Tibial artery (tissue), 4 donors: ENCODE measurements at regions not wholly inside any gene's neighbourhood (a gene's known extent, or its start where the extent isn't known, plus 50 kb on each side); places are given as distances from the start of the nearest gene placed in this dataset.

ENCODE experiments used
- DNase-seq, 2 donors: peaks; one replicate each; pipeline ENCODE4 v3.0.0-alpha.2; 2019
- H3K27ac ChIP-seq, 2 donors: fragments of 200-600 bp; sonication (generic) in 1 of 2; 1 replicate in 1 of 2; 2 replicates in 1 of 2; pipeline ENCODE4 v1.5.1; 2018 to 2019; ENCODE audit warnings: mild to moderate bottlenecking in 1 of 2
- H3K27me3 ChIP-seq, 2 donors: fragments of 200-600 bp; sonication (generic) in 1 of 2; one replicate each; pipeline versions ENCODE4 v1.5.1 to v1.6.0; 2016 to 2019
- H3K36me3 ChIP-seq, 3 donors: fragments of 200-600 bp; sonication (generic) in 2 of 3; one replicate each; pipeline ENCODE4 v1.5.1; 2016 to 2019; ENCODE audit warnings: mild to moderate bottlenecking in 2 of 3
- H3K4me1 ChIP-seq, 4 donors: fragments of 200-600 bp; sonication (generic) in 2 of 4; 1 replicate in 3 of 4; 2 replicates in 1 of 4; pipeline ENCODE4 v1.5.1; 2016 to 2019
- H3K4me3 ChIP-seq, 2 donors: fragments of 200-600 bp; sonication (generic) in 1 of 2; 1 replicate in 1 of 2; 2 replicates in 1 of 2; pipeline ENCODE4 v1.5.1; 2018 to 2019; ENCODE audit warnings: mild to moderate bottlenecking in 2 of 2
- H3K9me3 ChIP-seq, 3 donors: fragments of 200-600 bp; sonication (generic) in 1 of 3; one replicate each; pipeline ENCODE4 v1.5.1; 2016 to 2019
- intact Hi-C: fragments of 100-400 bp; cut with DNase I; formaldehyde crosslinking; loops from one replicate; pipeline ENCODE4 v1.15.0; 2023; ENCODE audit warnings: low total_unique reads
- TF ChIP-seq, protein P1 (sequence below), 2 experiments: fragments of 200-600 bp in 1 of 2; fragments of 450-650 bp in 1 of 2; IDR thresholded peaks; one replicate each; pipeline ENCODE4 v1.5.1; 2017 to 2019; ENCODE audit warnings: antibody characterized with exemption in 2 of 2, mild to moderate bottlenecking in 1 of 2, moderate library complexity in 1 of 2

DNA sequence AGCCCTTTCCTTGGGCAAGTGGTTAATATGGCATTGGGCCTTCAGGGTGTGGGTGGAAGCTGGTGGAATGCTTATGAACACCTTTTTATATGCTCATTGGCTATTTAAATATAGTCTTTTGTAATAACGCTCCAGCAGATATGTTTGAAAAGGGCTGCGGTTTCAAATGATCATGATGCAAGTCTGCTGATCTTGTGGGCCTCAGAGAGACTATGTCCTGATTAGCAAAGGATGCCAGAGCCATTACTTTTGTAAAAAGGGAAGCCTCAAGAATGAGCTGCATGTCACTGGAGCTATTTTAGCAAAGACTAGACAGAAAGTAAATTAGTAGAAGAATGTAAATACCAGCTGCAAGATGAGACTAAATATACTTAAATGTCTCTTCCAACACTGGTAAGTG is 200.5 kb downstream of the GXYLT1 start:
- TF ChIP-seq, protein P1, sequence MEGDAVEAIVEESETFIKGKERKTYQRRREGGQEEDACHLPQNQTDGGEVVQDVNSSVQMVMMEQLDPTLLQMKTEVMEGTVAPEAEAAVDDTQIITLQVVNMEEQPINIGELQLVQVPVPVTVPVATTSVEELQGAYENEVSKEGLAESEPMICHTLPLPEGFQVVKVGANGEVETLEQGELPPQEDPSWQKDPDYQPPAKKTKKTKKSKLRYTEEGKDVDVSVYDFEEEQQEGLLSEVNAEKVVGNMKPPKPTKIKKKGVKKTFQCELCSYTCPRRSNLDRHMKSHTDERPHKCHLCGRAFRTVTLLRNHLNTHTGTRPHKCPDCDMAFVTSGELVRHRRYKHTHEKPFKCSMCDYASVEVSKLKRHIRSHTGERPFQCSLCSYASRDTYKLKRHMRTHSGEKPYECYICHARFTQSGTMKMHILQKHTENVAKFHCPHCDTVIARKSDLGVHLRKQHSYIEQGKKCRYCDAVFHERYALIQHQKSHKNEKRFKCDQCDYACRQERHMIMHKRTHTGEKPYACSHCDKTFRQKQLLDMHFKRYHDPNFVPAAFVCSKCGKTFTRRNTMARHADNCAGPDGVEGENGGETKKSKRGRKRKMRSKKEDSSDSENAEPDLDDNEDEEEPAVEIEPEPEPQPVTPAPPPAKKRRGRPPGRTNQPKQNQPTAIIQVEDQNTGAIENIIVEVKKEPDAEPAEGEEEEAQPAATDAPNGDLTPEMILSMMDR (IDR thresholded peaks at IDR 0.05) = no peak
- Histone ChIP-seq H3K4me1 (no peaks in the 10 kb centered on the region), H3K36me3 (no peaks in the 10 kb centered on the region), H3K4me3 (no peak overlapping the region), H3K27me3 (no peaks in the 10 kb centered on the region), H3K27ac (no peak overlapping the region), H3K9me3 (peaks cover 0 to 6% (median 6%) of the 10 kb centered on the region in 3 donors)
- DNase-seq = no peak
- intact Hi-C loops = no loop called here

DNA sequence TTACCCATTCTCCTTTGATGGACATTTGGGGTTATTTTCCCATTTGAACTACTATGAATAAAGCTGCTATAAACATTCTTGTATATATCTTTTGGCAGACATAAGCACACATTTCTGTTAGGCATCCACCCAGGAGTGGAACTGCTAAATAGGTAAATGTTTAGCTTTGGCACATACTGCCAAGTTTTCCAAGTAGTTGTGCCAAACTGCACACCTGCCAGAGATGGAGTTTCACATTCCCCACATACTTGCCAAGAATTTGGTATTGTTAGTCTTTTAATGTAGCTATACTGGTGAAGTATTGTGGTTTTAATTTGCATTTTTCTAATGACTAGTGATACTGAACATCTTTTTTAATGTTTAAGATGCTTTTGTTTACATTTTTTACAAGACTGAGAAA is 201.0 kb downstream of the GXYLT1 start:
- no peaks in the 10 kb centered on the region for H3K36me3 ChIP-seq
- TF ChIP-seq, protein P1 (IDR thresholded peaks at IDR 0.05) = no peak
- peaks cover 0 to 6% (median 6%) of the 10 kb centered on the region in 3 donors for H3K9me3 ChIP-seq
- no peaks in the 10 kb centered on the region for H3K27me3 ChIP-seq
- H3K4me3 ChIP-seq = no peak overlapping the region
- intact Hi-C loops = no loop called here
- DNase-seq = no peak
- no peaks in the 10 kb centered on the region for H3K4me1 ChIP-seq
- no peak overlapping the region for H3K27ac ChIP-seq

DNA sequence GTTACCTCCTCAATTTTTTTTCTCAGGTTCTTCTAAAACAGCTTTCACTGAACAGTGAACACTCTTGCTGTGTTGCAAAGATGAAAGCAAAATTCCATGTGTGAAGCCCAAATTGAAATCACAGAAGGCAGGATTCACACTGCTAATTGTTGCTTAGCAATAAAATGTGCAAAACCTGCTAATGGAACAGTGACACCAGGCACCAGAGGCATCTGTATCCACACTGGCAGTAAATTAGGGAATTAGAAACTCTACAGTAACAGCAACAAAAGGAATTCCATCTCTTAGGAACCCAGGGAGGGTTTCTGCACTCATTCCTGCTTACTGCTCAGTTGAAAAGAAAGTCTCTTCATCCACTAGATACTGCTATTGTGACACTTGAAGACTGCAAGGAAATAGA is 202.3 kb downstream of the GXYLT1 start:
- intact Hi-C loops = no loop called here
- Histone ChIP-seq H3K4me3 (no peak overlapping the region), H3K36me3 (no peaks in the 10 kb centered on the region), H3K27ac (no peak overlapping the region), H3K4me1 (no peaks in the 10 kb centered on the region), H3K9me3 (peaks cover 0 to 6% (median 6%) of the 10 kb centered on the region in 3 donors), H3K27me3 (no peaks in the 10 kb centered on the region)
- TF ChIP-seq, protein P1 (IDR thresholded peaks at IDR 0.05) = no peak
- DNase-seq = no peak

DNA sequence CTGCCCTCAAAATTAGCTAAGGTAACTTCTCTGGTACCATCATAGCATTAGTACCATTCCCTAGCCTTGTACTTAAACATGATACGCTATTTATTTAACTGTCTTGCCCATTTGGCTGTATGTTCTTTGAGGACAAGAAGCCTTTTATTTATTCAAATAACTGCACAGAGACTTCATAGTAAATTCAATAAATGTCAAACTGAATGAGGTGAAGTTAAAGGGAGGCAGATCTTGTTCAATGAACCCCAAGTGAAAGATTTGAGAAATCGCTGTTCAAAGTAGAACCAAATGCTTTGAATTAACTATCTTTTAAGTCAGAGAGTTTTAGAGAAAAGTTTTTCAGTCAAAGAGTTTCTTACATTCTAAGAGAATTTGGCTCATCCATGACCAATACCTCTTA is 203.6 kb downstream of the GXYLT1 start:
- Histone ChIP-seq H3K4me1 (no peaks in the 10 kb centered on the region), H3K9me3 (peaks cover 0 to 4% (median 2%) of the 10 kb centered on the region in 3 donors), H3K4me3 (no peak overlapping the region), H3K27me3 (no peaks in the 10 kb centered on the region), H3K36me3 (no peaks in the 10 kb centered on the region), H3K27ac (no peak overlapping the region)
- intact Hi-C loops = no loop called here
- DNase-seq = no peak
- TF ChIP-seq, protein P1 (IDR thresholded peaks at IDR 0.05) = no peak

DNA sequence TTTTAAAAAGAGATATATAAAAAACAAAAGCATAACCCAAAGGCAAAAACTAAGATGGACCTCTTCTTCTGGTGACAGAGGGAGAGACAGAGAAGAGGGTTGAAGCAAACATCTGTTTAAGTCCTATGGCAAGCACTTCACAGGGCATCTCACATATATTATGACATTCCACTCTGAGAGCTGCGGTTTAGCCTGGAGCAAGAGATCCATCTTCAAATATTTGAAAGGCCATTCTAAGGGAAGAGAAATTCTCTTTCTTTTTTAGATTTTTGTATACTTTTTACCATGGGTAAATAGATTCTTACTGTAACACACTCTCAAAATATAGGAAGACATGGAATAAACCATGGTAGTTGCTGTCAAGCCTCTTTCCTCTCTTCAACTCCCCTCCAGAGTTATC is 204.1 kb downstream of the GXYLT1 start:
- Histone ChIP-seq H3K4me1 (no peaks in the 10 kb centered on the region), H3K9me3 (no peaks in the 10 kb centered on the region), H3K4me3 (no peak overlapping the region), H3K27me3 (no peaks in the 10 kb centered on the region), H3K27ac (no peak overlapping the region), H3K36me3 (no peaks in the 10 kb centered on the region)
- DNase-seq = no peak
- intact Hi-C loops = no loop called here
- TF ChIP-seq, protein P1 (IDR thresholded peaks at IDR 0.05) = no peak

DNA sequence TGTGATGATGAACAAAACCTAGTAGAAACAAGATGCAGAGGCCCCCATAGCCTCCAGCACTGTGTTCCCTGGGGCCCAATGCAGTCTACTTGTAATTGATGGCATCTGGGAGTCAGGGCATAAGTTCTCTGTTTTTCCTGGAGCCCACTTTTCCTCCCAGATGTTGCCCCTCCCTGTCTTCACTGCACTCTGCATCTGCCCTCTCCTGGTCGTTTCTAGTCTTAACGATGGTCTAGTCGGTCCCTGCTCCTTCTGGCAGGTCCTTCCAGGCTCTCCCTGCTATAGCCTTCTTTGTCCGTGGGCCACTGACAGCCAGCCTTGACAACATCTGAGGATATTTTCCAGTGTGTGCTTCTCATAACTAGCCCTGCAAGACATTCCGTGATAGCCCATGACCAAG is 208.3 kb downstream of the GXYLT1 start:
- Histone ChIP-seq H3K4me3 (no peak overlapping the region), H3K9me3 (no peaks in the 10 kb centered on the region), H3K27ac (no peak overlapping the region), H3K27me3 (no peaks in the 10 kb centered on the region), H3K4me1 (peaks cover 0 to 18% (median 7%) of the 10 kb centered on the region in 4 donors), H3K36me3 (no peaks in the 10 kb centered on the region)
- TF ChIP-seq, protein P1 (IDR thresholded peaks at IDR 0.05) = no peak
- intact Hi-C loops = no loop called here
- no peak for DNase-seq
